22Rv1 (cell line): ENCODE measurements at regions not wholly inside any gene's neighbourhood (a gene's known extent, or its start where the extent isn't known, plus 50 kb on each side); places are given as distances from the start of the nearest gene placed in this dataset.

Experiments
- CTCF ChIP-seq: fragments of 450-650 bp; IDR thresholded peaks from 2 replicates; pipeline ENCODE4 v1.5.1; 2017; ENCODE audit warnings: mild to moderate bottlenecking
- ZFX ChIP-seq: fragments of 450-650 bp; IDR thresholded peaks from 2 replicates; pipeline ENCODE4 v1.6.1; 2017; ENCODE audit warnings: antibody characterized with exemption, borderline replicate concordance

- TF ChIP-seq CTCF (no peak), ZFX (no peak)
These were observed 71.0 kb downstream of the SOX14 start for GRCh38 chr3:137835096-137835495.
